Pancreas (tissue), 10 donors: ENCODE measurements at regions not wholly inside any gene's neighbourhood (a gene's known extent, or its start where the extent isn't known, plus 50 kb on each side); places are given as distances from the start of the nearest gene placed in this dataset.
"Not testable (repeated sequence)": the region's sequence is repeated elsewhere in the genome, so short reads cannot be mapped to it uniquely, and the experiment has no call there.

Experiments
- ATAC-seq, 4 donors: fragments of 200-7000 bp; cut with Tn5 transposase; one replicate each; pipeline versions ENCODE4 v1.8.0 to v1.9.1; 2020; ENCODE audit warnings: mild to moderate bottlenecking in 4 of 4, moderate library complexity in 4 of 4
- DNase-seq, 6 donors: peaks; one replicate each; pipeline ENCODE4 v3.0.0-alpha.2; 2020
- FAIRE-seq: peaks from 2 replicates; lab custom pipeline; 2012; peaks lifted over from hg19 to GRCh38; lab: Jason Lieb, UNC
- H3K27ac ChIP-seq, 4 donors: fragments of 200-600 bp; sonication (generic); 1 replicate in 3 of 4; 2 replicates in 1 of 4; pipeline versions ENCODE4 v1.5.0 to v1.8.0; 2020
- H3K27me3 ChIP-seq, 4 donors: fragments of 200-600 bp; one replicate each; pipeline ENCODE4 v1.8.0; 2021
- H3K36me3 ChIP-seq, 3 donors: fragments of 200-600 bp; sonication (generic) in 1 of 3; one replicate each; pipeline versions ENCODE4 v1.5.0 to v1.8.0; 2020 to 2021
- H3K4me1 ChIP-seq, 3 donors: fragments of 200-600 bp; one replicate each; pipeline ENCODE4 v1.8.0; 2021
- H3K4me3 ChIP-seq, 4 donors: fragments of 200-600 bp; sonication (generic) in 2 of 4; one replicate each; pipeline versions ENCODE4 v1.5.0 to v1.8.0; 2020 to 2021
- H3K9me3 ChIP-seq, 4 donors: fragments of 200-600 bp; one replicate each; pipeline ENCODE4 v1.8.0; 2021
- WGBS, 2 donors: extraction: QIAGEN DNeasy Blood & Tissue Kit; methylation state at CpG; one replicate each; pipeline ENCODE4 v1.1.7; 2013; 5-methylcytosine and 5-hydroxymethylcytosine counted together
- intact Hi-C, 3 donors: fragments of 100-400 bp; cut with DNase I; formaldehyde crosslinking; loops; one replicate each; pipeline versions ENCODE4 v1.11.1 to v1.14.2; 2022
- donor health status: healthy with polysubstance abuse.
- donor health status: DM: no; HTN: no; CAD: no; lungs with moderate emphysema.
- donor health status: DM: no; HTN: no; CAD: no.
- donor health status: control.
- donor health status: control.
- donor health status: Bipolar disorder and iron deficiency.
- donor health status: DM: yes; HTN: yes; CAD: no.
- donor health status: DM: no; HTN: no; CAD: no.
- donor health status: DM: no; HTN: no; CAD: no.
- donor health status: DM: yes; HTN: yes; CAD: no.

- H3K4me1 ChIP-seq, H3K9me3 ChIP-seq, DNase-seq, H3K27me3 ChIP-seq, H3K4me3 ChIP-seq, intact Hi-C loops, H3K27ac ChIP-seq, FAIRE-seq, H3K36me3 ChIP-seq: not testable (repeated sequence)
- peak in 1 of 4 donors; percentile 15 for ATAC-seq
- 56 to 75% methylated on average over 1 of the region's 2 CpGs for WGBS, 2 donors
Measured at GRCh38 chr17:26881195-26881594, 412.7 kb upstream of the WSB1 start.

- H3K4me1 ChIP-seq, H3K27me3 ChIP-seq, H3K9me3 ChIP-seq, H3K4me3 ChIP-seq, DNase-seq, FAIRE-seq, H3K27ac ChIP-seq, intact Hi-C loops, H3K36me3 ChIP-seq: not testable (repeated sequence)
- peak; percentile 62 to 85 (median 74) for ATAC-seq
- 49% methylated on average over 4 of the region's 9 CpGs for WGBS, 2 donors
Measured at GRCh38 chr17:26882097-26882761, 411.7 kb upstream of the WSB1 start.

- intact Hi-C loops, H3K9me3 ChIP-seq, H3K4me1 ChIP-seq, H3K27ac ChIP-seq, DNase-seq, H3K4me3 ChIP-seq, H3K27me3 ChIP-seq, H3K36me3 ChIP-seq, FAIRE-seq: not testable (repeated sequence)
- 52 to 59% methylated on average over 12 to 13 of the region's 16 CpGs for WGBS, 2 donors
- peak; percentile 23 to 51 (median 30) for ATAC-seq
Measured at GRCh38 chr17:26883878-26884740, 409.8 kb upstream of the WSB1 start.

- ATAC-seq: peak in 2 of 4 donors; percentile 36 to 39
- intact Hi-C loops, H3K4me3 ChIP-seq, H3K27me3 ChIP-seq, H3K27ac ChIP-seq, H3K36me3 ChIP-seq, FAIRE-seq, DNase-seq, H3K9me3 ChIP-seq, H3K4me1 ChIP-seq: not testable (repeated sequence)
- WGBS, 2 donors: 46 to 53% methylated on average over 4 of the region's 4 CpGs
Measured at GRCh38 chr17:26884741-26885059, 409.2 kb upstream of the WSB1 start.

GRCh38 chr17:26885244-26885970 lies 408.5 kb upstream of the WSB1 start:
- H3K27me3 ChIP-seq, H3K4me3 ChIP-seq, H3K4me1 ChIP-seq, H3K9me3 ChIP-seq, FAIRE-seq, H3K36me3 ChIP-seq, intact Hi-C loops, H3K27ac ChIP-seq: not testable (repeated sequence)
- WGBS, 2 donors: 52 to 54% methylated on average over 8 of the region's 8 CpGs
- DNase-seq: peak in 4 of 6 donors; percentile 1 to 62 (median 14)
- peak; percentile 20 to 46 (median 33) for ATAC-seq
